HEK293 (cell line): ENCODE measurements at regions not wholly inside any gene's neighbourhood (a gene's known extent, or its start where the extent isn't known, plus 50 kb on each side); places are given as distances from the start of the nearest gene placed in this dataset.

Source experiments
- CTCF ChIP-seq: fragments of 450-650 bp; formaldehyde crosslinking; IDR thresholded peaks from 2 replicates; pipeline ENCODE4 v1.5.1; 2016; ENCODE audit warnings: missing biosample characterization, missing genetic modification characterization
- KLF10 ChIP-seq: fragments of 450-650 bp; IDR thresholded peaks from 2 replicates; pipeline ENCODE4 v1.5.1; 2018; ENCODE audit warnings: missing biosample characterization, mild to moderate bottlenecking, missing genetic modification characterization
- SCRT2 ChIP-seq: fragments of 450-650 bp; formaldehyde crosslinking; IDR thresholded peaks from 2 replicates; pipeline ENCODE4 v1.5.1; 2016; ENCODE audit warnings: missing biosample characterization, missing genetic modification characterization
- ZNF704 ChIP-seq: fragments of 450-650 bp; formaldehyde crosslinking; IDR thresholded peaks from 2 replicates; pipeline ENCODE4 v1.5.1; 2016; ENCODE audit warnings: missing biosample characterization, missing genetic modification characterization
- ZNF792 ChIP-seq: fragments of 450-650 bp; formaldehyde crosslinking; IDR thresholded peaks from 2 replicates; pipeline ENCODE4 v1.5.1; 2016; ENCODE audit warnings: missing biosample characterization, missing genetic modification characterization

DNA sequence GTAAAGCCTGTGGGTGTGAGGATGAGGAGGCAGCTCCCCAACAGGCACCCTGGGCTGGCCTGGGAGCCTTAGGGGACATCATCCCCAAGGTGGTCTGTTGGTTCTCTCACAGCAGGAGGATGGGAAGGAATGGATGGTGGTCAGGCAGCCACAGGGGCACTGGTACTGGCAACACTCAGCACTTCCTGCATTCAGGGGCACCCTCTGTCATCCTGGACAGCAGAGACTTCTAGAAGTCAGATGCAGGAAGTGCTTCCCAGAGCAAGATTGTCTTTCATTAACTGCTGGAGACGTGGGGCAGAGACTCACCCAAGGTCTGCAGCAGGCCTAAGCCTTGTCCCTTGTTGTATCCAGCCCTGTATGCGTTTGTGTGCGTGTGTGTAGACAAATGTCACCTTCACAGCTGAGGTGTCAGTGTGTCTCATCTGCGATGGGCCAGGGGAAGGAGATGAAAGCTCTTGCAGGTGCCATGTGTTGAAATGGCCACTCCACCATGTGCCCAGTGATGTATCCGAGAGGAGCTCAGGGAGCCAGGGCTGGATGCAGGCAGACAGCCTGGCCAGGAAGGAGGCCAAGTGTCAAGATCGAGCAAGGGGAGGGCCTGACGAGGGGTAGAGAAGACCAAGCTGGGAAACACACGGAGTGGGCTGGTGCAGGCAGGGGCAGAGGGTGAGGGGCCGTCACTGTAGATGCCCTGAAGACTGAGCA lies 85.1 kb downstream of the PITPNM2 start:
- no peak for TF ChIP-seq SCRT2
- TF ChIP-seq CTCF = no peak
- no peak for TF ChIP-seq KLF10 (tag by site-specific recombination)
- TF ChIP-seq ZNF792 (tag by site-specific recombination) = no peak
- TF ChIP-seq ZNF704 (tag by site-specific recombination) = no peak
